Fibroblast of villous mesenchyme (primary cell): ENCODE measurements at regions not wholly inside any gene's neighbourhood (a gene's known extent, or its start where the extent isn't known, plus 50 kb on each side); places are given as distances from the start of the nearest gene placed in this dataset.
"Not testable (repeated sequence)": the region's sequence is repeated elsewhere in the genome, so short reads cannot be mapped to it uniquely, and the experiment has no call there.

Source experiments
- DNase-seq: peaks from one replicate; pipeline ENCODE4 v3.0.0-alpha.2; 2010; ENCODE audit warnings: low read depth
- H3K4me3 ChIP-seq: 2 replicates; pipeline ENCODE4 v1.5.1; 2011; ENCODE audit warnings: low read depth, mild to moderate bottlenecking, low read length
- CTCF ChIP-seq: IDR thresholded peaks from 2 replicates; pipeline ENCODE4 v1.5.1; 2012; ENCODE audit warnings: low read depth, mild to moderate bottlenecking, low read length; ENCODE audit not compliant: insufficient read depth

- TF ChIP-seq CTCF: no peak
- DNase-seq: no peak
- H3K4me3 ChIP-seq: no peak overlapping the region
Measured at GRCh38 chr6:19569563-19569962, 267.6 kb upstream of the ID4 start.

GRCh38 chr6:19571176-19571575 lies 266.0 kb upstream of the ID4 start:
- H3K4me3 ChIP-seq: no peak overlapping the region
- DNase-seq: no peak
- no peak for TF ChIP-seq CTCF

- peak; percentile 26 for DNase-seq
- H3K4me3 ChIP-seq: no peak overlapping the region
- TF ChIP-seq CTCF: no peak
Measured at GRCh38 chr6:19578481-19578880, 258.7 kb upstream of the ID4 start.

- H3K4me3 ChIP-seq, DNase-seq: not testable (repeated sequence)
Measured at GRCh38 chr6:19584207-19584606, 253.0 kb upstream of the ID4 start.

GRCh38 chr6:19587238-19587942 lies 249.8 kb upstream of the ID4 start:
- DNase-seq: no peak
- H3K4me3 ChIP-seq: no peak overlapping the region
- no peak for TF ChIP-seq CTCF

GRCh38 chr6:19590501-19591131 lies 246.6 kb upstream of the ID4 start:
- TF ChIP-seq CTCF: no peak
- DNase-seq: no peak
- no peak overlapping the region for H3K4me3 ChIP-seq

GRCh38 chr6:19597809-19598320 lies 239.3 kb upstream of the ID4 start:
- no peak overlapping the region for H3K4me3 ChIP-seq
- DNase-seq: no peak
- no peak for TF ChIP-seq CTCF
